HG03439 (cell line): ENCODE measurements at regions not wholly inside any gene's neighbourhood (a gene's known extent, or its start where the extent isn't known, plus 50 kb on each side); places are given as distances from the start of the nearest gene placed in this dataset.

Experiments
- ATAC-seq: cut with Tn5 transposase; IDR thresholded peaks from one replicate; pipeline ENCODE4 v1.9.1; 2021; ENCODE audit warnings: mild to moderate bottlenecking, moderate library complexity; ENCODE audit not compliant: unreplicated experiment

GRCh38 chr10:79001082-79001885 lies 67.5 kb upstream of the ZMIZ1 start:
- ATAC-seq, result no peak

GRCh38 chr10:79002336-79002735 lies 66.4 kb upstream of the ZMIZ1 start:
- no peak for ATAC-seq

GRCh38 chr10:79003183-79004100 lies 65.3 kb upstream of the ZMIZ1 start:
- ATAC-seq, result no peak

GRCh38 chr10:79004311-79004710 lies 64.5 kb upstream of the ZMIZ1 start:
- ATAC-seq, result no peak

- ATAC-seq, result no peak
These were observed 63.5 kb upstream of the ZMIZ1 start for GRCh38 chr10:79005126-79005810.

GRCh38 chr10:79007018-79007417 lies 61.7 kb upstream of the ZMIZ1 start:
- ATAC-seq, result no peak

- ATAC-seq, result no peak
These were observed 61.1 kb upstream of the ZMIZ1 start for GRCh38 chr10:79007421-79008319.

GRCh38 chr10:79009145-79009544 lies 59.6 kb upstream of the ZMIZ1 start:
- ATAC-seq, result no peak

GRCh38 chr10:79012567-79012966 lies 56.2 kb upstream of the ZMIZ1 start:
- no peak for ATAC-seq

- ATAC-seq, result no peak
These were observed 55.3 kb upstream of the ZMIZ1 start for GRCh38 chr10:79013406-79013987.

- no peak for ATAC-seq
These were observed 54.0 kb upstream of the ZMIZ1 start for GRCh38 chr10:79014796-79015195.

- no peak for ATAC-seq
These were observed 50.8 kb upstream of the ZMIZ1 start for GRCh38 chr10:79017882-79018520.

GRCh38 chr10:79018521-79019011 lies 50.2 kb upstream of the ZMIZ1 start:
- ATAC-seq, result no peak
